OCI-LY7 (cell line): ENCODE measurements at regions not wholly inside any gene's neighbourhood (a gene's known extent, or its start where the extent isn't known, plus 50 kb on each side); places are given as distances from the start of the nearest gene placed in this dataset.

Source experiments
- EZH2phosphoT487 ChIP-seq: fragments of 200-600 bp; sonication (generic); IDR thresholded peaks from 2 replicates; pipeline ENCODE4 v1.6.1; 2018; ENCODE audit warnings: low read depth, borderline replicate concordance, mild to moderate bottlenecking, mixed run types, antibody characterized with exemption, low read length, moderate library complexity, mixed read lengths
- TF ChIP-seq, protein P1 (sequence below): fragments of 200-600 bp; sonication (generic); conservative IDR thresholded peaks from 2 replicates; pipeline ENCODE4 v1.5.1; 2014; ENCODE audit warnings: mild to moderate bottlenecking, antibody characterized with exemption, low read length, moderate library complexity, mixed read lengths

- TF ChIP-seq, protein P1, sequence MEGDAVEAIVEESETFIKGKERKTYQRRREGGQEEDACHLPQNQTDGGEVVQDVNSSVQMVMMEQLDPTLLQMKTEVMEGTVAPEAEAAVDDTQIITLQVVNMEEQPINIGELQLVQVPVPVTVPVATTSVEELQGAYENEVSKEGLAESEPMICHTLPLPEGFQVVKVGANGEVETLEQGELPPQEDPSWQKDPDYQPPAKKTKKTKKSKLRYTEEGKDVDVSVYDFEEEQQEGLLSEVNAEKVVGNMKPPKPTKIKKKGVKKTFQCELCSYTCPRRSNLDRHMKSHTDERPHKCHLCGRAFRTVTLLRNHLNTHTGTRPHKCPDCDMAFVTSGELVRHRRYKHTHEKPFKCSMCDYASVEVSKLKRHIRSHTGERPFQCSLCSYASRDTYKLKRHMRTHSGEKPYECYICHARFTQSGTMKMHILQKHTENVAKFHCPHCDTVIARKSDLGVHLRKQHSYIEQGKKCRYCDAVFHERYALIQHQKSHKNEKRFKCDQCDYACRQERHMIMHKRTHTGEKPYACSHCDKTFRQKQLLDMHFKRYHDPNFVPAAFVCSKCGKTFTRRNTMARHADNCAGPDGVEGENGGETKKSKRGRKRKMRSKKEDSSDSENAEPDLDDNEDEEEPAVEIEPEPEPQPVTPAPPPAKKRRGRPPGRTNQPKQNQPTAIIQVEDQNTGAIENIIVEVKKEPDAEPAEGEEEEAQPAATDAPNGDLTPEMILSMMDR: no peak
- no peak for TF ChIP-seq EZH2phosphoT487
Measured at GRCh38 chr22:20639750-20640149, 132.3 kb downstream of the MED15 start.
